GM12878 (cell line): ENCODE measurements at regions not wholly inside any gene's neighbourhood (a gene's known extent, or its start where the extent isn't known, plus 50 kb on each side); places are given as distances from the start of the nearest gene placed in this dataset.

Experiments
- ATAC-seq: fragments of 200-7000 bp; cut with Tn5 transposase; 3 replicates; pipeline ENCODE4 v1.9.1; 2020; ENCODE audit warnings: mild to moderate bottlenecking, moderate library complexity
- BruUV-seq: library from RNA; stranded (reverse); fragments of 400-500 nt; replicated peaks from 2 replicates; lab custom pipeline; 2021; lab: Mats Ljungman, UMichigan
- CTCF ChIA-PET: fragments of 300-600 bp; sonication (Branson Sonifier 250); formaldehyde crosslinking; extraction: SDS; loops from one replicate; lab custom pipeline; 2021; ENCODE audit warnings: inconsistent platforms; lab: Yijun Ruan, JAX
- POLR2A ChIA-PET: fragments of 350-600 bp; formaldehyde crosslinking; extraction: SDS; loops from one replicate; lab custom pipeline; 2021; ENCODE audit warnings: inconsistent platforms; lab: Charles Lee
- RAD21 ChIA-PET: fragments of 300-600 bp; sonication (Branson Sonifier 250); formaldehyde crosslinking; loops from one replicate; lab custom pipeline; 2023; ENCODE audit warnings: antibody characterized with exemption; ENCODE audit not compliant: unreplicated experiment; lab: Charles Lee
- SMC1A ChIA-PET: fragments of 300-600 bp; sonication (Branson Sonifier 250); formaldehyde crosslinking; loops from one replicate; lab custom pipeline; 2023; ENCODE audit not compliant: unreplicated experiment, uncharacterized antibody; lab: Charles Lee
- DNase-seq: peaks from one replicate; pipeline ENCODE4 v3.0.0-alpha.2; 2011; ENCODE audit warnings: low read depth, low spot score
- FAIRE-seq: peaks from 3 replicates; lab custom pipeline; 2011; peaks lifted over from hg19 to GRCh38; lab: Jason Lieb, UNC
- H2AFZ ChIP-seq: 2 replicates; pipeline ENCODE4 v1.6.0; 2011; ENCODE audit warnings: low read depth, low read length, control low read depth; ENCODE audit not compliant: control insufficient read depth
- H3K27ac ChIP-seq: 2 replicates; pipeline ENCODE4 v1.5.1; 2011; ENCODE audit warnings: control low read depth; ENCODE audit not compliant: control insufficient read depth, insufficient read depth
- H3K27me3 ChIP-seq, 2 experiments: replicated peaks in 1 of 2; 2 replicates each; pipeline versions ENCODE4 v1.6.0 to v1.6.1; 2011; ENCODE audit warnings: low read length in 1 of 2; ENCODE audit not compliant: control insufficient read depth in 2 of 2, insufficient read depth in 2 of 2
- H3K36me3 ChIP-seq, 2 experiments: 2 replicates each; pipeline ENCODE4 v1.5.1; 2011; ENCODE audit warnings: low read length in 1 of 2; ENCODE audit not compliant: control insufficient read depth in 2 of 2, insufficient read depth in 2 of 2
- H3K4me1 ChIP-seq: 2 replicates; pipeline ENCODE4 v1.6.1; 2011; ENCODE audit warnings: mild to moderate bottlenecking, low read length, moderate library complexity, mixed read lengths; ENCODE audit not compliant: control insufficient read depth, insufficient read depth
- H3K4me2 ChIP-seq: 2 replicates; pipeline ENCODE4 v1.6.0; 2011; ENCODE audit warnings: control low read depth; ENCODE audit not compliant: control insufficient read depth, insufficient read depth
- H3K4me3 ChIP-seq: fragments of 200-600 bp; sonication (generic); 2 replicates; pipeline ENCODE4 v1.5.1; 2016
- H3K79me2 ChIP-seq: 2 replicates; pipeline ENCODE4 v1.6.0; 2011; ENCODE audit warnings: low read length; ENCODE audit not compliant: control insufficient read depth, insufficient read depth
- H3K9ac ChIP-seq: 2 replicates; pipeline ENCODE4 v1.8.0; 2011; ENCODE audit warnings: low read length, control low read depth, mixed read lengths; ENCODE audit not compliant: control insufficient read depth, insufficient read depth
- H3K9me3 ChIP-seq: replicated peaks from 3 replicates; pipeline ENCODE4 v1.5.1; 2011; ENCODE audit warnings: mild to moderate bottlenecking, low read length; ENCODE audit not compliant: control insufficient read depth, insufficient read depth
- H4K20me1 ChIP-seq: 2 replicates; pipeline ENCODE4 v1.6.0; 2011; ENCODE audit not compliant: control insufficient read depth, insufficient read depth
- HSF1 ChIP-seq: fragments of 150-350 bp; IDR thresholded peaks from 2 replicates; pipeline ENCODE4 v1.6.1; 2014; ENCODE audit warnings: mild to moderate bottlenecking, low read depth, low read length
- MTA2 ChIP-seq: fragments of 450-650 bp; IDR thresholded peaks from 2 replicates; pipeline ENCODE4 v1.6.1; 2016; ENCODE audit warnings: low read depth, mild to moderate bottlenecking, moderate library complexity
- SKIL ChIP-seq: fragments of 450-650 bp; IDR thresholded peaks from 2 replicates; pipeline ENCODE4 v1.6.1; 2017; ENCODE audit warnings: mild to moderate bottlenecking, low read depth, inconsistent platforms; ENCODE audit not compliant: poor library complexity, severe bottlenecking
- TBL1XR1 ChIP-seq: IDR thresholded peaks from 2 replicates; pipeline ENCODE4 v1.6.1; 2012; ENCODE audit warnings: low read depth, low read length, improper control_type of control experiment
- TCF12 ChIP-seq: IDR thresholded peaks from 2 replicates; pipeline ENCODE4 v1.6.1; 2011; ENCODE audit warnings: low read depth, mild to moderate bottlenecking, low read length
- WGBS: methylation state at CpG from one replicate; pipeline ENCODE4 v1.1.6; 2016; ENCODE audit warnings: low lambda C conversion rate; ENCODE audit not compliant: insufficient replicate concordance, insufficient coverage; ENCODE audit errors: missing lambda C conversion rate; 5-methylcytosine and 5-hydroxymethylcytosine counted together
- in situ Hi-C: fragments of 300-500 bp; cut with MboI; formaldehyde crosslinking; loops from 9 replicates; pipeline ENCODE4 v1.14.3; 2018; ENCODE audit warnings: mixed read lengths
- intact Hi-C: fragments of 100-400 bp; cut with micrococcal nuclease; formaldehyde crosslinking; loops from one replicate; pipeline ENCODE4 v1.14.2; 2022; ENCODE audit not compliant: unreplicated experiment

- Histone ChIP-seq H4K20me1 (no peaks in the 10 kb centered on the region), H3K27me3 (no peaks in the 10 kb centered on the region), H3K4me3 (no peak overlapping the region), H3K4me1 (no peaks in the 10 kb centered on the region), H3K36me3 (no peaks in the 10 kb centered on the region), H3K9me3 (no peaks in the 10 kb centered on the region; the same call in 2 of the 3 replicates), H2AFZ (no peak overlapping the region), H3K79me2 (no peaks in the 10 kb centered on the region), H3K9ac (no peak overlapping the region), H3K4me2 (no peak overlapping the region), H3K27ac (no peak overlapping the region)
- ChIA-PET POLR2A (no interaction called here), CTCF (no interaction called here), SMC1A (interaction anchor here (0.5 to 0.6 kb wide), 2 partner anchors 48 to 85 kb away, joined by 3 to 4 read pairs; no protein-coding TSS in a partner anchor)
- intact Hi-C loops, result no loop called here
- in situ Hi-C loops, result no loop called here
- DNase-seq (no peak), FAIRE-seq (no peak), ATAC-seq (no peak)
- no TSS peak for BruUV-seq
- 27% methylated on average over 15 of the region's 15 CpGs for WGBS
- TF ChIP-seq SKIL (no peak), TBL1XR1 (no peak), TCF12 (no peak), MTA2 (no peak), HSF1 (no peak)
- TF ChIP-seq, all 136 proteins: peak for 0
- RAD21 ChIA-PET, result interaction anchor here (0.6 kb wide), 1 partner anchor 208 kb away, joined by 4 read pairs; no protein-coding TSS in a partner anchor
Observed at GRCh38 chr22:47626428-47627390, 864.3 kb downstream of the TBC1D22A start.
